ENCODE measurements at regions not wholly inside any gene's neighbourhood (a gene's known extent, or its start where the extent isn't known, plus 50 kb on each side); places are given as distances from the start of the nearest gene placed in this dataset.

- H3K27me3 ChIP-seq (ENCODE audit: control insufficient read depth in 2 of 2, insufficient read depth in 2 of 2, low read length in 2 of 2) = no peaks in the 10 kb centered on the region
- no peaks in the 10 kb centered on the region for H3K9me3 ChIP-seq (replicated peaks; ENCODE audit: control insufficient read depth, insufficient read depth, low read depth, low read length)
- H3K4me1 ChIP-seq (replicated peaks in 1 of 2; ENCODE audit: control insufficient read depth in 2 of 2, insufficient read depth in 2 of 2, low read length in 2 of 2) = peaks cover 3 to 52% of the 10 kb centered on the region in 2 experiments; a peak in 4 of 5 replicates
- no peaks in the 10 kb centered on the region for H3K36me3 ChIP-seq (ENCODE audit: control insufficient read depth, insufficient read depth, low read length)
- no peak for DNase-seq (ENCODE audit: extremely low read depth in 1 of 4, low spot score in 3 of 4)
- no peak overlapping the region for H3K4me2 ChIP-seq (ENCODE audit: insufficient read depth, low read length)
- TF ChIP-seq PHF8 (IDR thresholded peaks at IDR 0.05; ENCODE audit: borderline replicate concordance, low read length) (no peak), ZKSCAN1 (IDR thresholded peaks at IDR 0.05; ENCODE audit: low read depth, low read length) (peak; percentile 87; the same call in 1 of the 2 replicates), CTBP1 (IDR thresholded peaks at IDR 0.05; ENCODE audit: borderline replicate concordance) (peak; percentile 14; the same call in 1 of the 2 replicates), ZNF121 (CRISPR knock-in tag; conservative IDR thresholded peaks at IDR 0.05) (no peak), NR4A1 (CRISPR knock-in tag; IDR thresholded peaks at IDR 0.05) (0 out of 2 replicates have a peak, but pooled peaks have one; percentile 20), NR4A1 (tag; IDR thresholded peaks at IDR 0.05) (no peak), GATA2 (CRISPR knock-in tag; IDR thresholded peaks at IDR 0.05) (peak; percentile 44; the same call in 1 of the 2 replicates), SMARCA4 (IDR thresholded peaks at IDR 0.05) (peak; percentile 33; the same call in 1 of the 2 replicates), KLF6 (CRISPR knock-in tag; IDR thresholded peaks at IDR 0.05; ENCODE audit: borderline replicate concordance) (0 out of 2 replicates have a peak, but pooled peaks have one; percentile 13)
- TF ChIP-seq, protein P1, sequence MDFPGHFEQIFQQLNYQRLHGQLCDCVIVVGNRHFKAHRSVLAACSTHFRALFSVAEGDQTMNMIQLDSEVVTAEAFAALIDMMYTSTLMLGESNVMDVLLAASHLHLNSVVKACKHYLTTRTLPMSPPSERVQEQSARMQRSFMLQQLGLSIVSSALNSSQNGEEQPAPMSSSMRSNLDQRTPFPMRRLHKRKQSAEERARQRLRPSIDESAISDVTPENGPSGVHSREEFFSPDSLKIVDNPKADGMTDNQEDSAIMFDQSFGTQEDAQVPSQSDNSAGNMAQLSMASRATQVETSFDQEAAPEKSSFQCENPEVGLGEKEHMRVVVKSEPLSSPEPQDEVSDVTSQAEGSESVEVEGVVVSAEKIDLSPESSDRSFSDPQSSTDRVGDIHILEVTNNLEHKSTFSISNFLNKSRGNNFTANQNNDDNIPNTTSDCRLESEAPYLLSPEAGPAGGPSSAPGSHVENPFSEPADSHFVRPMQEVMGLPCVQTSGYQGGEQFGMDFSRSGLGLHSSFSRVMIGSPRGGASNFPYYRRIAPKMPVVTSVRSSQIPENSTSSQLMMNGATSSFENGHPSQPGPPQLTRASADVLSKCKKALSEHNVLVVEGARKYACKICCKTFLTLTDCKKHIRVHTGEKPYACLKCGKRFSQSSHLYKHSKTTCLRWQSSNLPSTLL (IDR thresholded peaks at IDR 0.05) = no peak
- TF ChIP-seq, protein P2, sequence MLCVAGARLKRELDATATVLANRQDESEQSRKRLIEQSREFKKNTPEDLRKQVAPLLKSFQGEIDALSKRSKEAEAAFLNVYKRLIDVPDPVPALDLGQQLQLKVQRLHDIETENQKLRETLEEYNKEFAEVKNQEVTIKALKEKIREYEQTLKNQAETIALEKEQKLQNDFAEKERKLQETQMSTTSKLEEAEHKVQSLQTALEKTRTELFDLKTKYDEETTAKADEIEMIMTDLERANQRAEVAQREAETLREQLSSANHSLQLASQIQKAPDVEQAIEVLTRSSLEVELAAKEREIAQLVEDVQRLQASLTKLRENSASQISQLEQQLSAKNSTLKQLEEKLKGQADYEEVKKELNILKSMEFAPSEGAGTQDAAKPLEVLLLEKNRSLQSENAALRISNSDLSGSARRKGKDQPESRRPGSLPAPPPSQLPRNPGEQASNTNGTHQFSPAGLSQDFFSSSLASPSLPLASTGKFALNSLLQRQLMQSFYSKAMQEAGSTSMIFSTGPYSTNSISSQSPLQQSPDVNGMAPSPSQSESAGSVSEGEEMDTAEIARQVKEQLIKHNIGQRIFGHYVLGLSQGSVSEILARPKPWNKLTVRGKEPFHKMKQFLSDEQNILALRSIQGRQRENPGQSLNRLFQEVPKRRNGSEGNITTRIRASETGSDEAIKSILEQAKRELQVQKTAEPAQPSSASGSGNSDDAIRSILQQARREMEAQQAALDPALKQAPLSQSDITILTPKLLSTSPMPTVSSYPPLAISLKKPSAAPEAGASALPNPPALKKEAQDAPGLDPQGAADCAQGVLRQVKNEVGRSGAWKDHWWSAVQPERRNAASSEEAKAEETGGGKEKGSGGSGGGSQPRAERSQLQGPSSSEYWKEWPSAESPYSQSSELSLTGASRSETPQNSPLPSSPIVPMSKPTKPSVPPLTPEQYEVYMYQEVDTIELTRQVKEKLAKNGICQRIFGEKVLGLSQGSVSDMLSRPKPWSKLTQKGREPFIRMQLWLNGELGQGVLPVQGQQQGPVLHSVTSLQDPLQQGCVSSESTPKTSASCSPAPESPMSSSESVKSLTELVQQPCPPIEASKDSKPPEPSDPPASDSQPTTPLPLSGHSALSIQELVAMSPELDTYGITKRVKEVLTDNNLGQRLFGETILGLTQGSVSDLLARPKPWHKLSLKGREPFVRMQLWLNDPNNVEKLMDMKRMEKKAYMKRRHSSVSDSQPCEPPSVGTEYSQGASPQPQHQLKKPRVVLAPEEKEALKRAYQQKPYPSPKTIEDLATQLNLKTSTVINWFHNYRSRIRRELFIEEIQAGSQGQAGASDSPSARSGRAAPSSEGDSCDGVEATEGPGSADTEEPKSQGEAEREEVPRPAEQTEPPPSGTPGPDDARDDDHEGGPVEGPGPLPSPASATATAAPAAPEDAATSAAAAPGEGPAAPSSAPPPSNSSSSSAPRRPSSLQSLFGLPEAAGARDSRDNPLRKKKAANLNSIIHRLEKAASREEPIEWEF (CRISPR knock-in tag; IDR thresholded peaks at IDR 0.05) = no peak
- H3K9ac ChIP-seq (ENCODE audit: insufficient read depth in 1 of 2, low read depth in 2 of 2, low read length in 2 of 2) = no peak overlapping the region; a peak in 1 of 4 replicates
- no peak overlapping the region for H3K4me3 ChIP-seq
- H3K79me2 ChIP-seq (ENCODE audit: control insufficient read depth, insufficient read depth, low read length) = no peaks in the 10 kb centered on the region
- no peak for FAIRE-seq
- no peak overlapping the region for H3K27ac ChIP-seq (ENCODE audit: extremely low read depth, low read depth, low read length)
- ChIA-PET CTCF (ENCODE audit: low intra/inter-chr PET ratio) (no interaction called here), POLR2A (interaction anchor here (0.6 to 2.1 kb wide), 3 partner anchors 14 to 29 kb away, joined by 3 to 5 read pairs (median 4); no protein-coding TSS in a partner anchor)
- intact Hi-C loops (cut with micrococcal nuclease) = loop anchor here (5.0 kb wide), 2 partner anchors 158 to 178 kb away; no protein-coding TSS in a partner anchor
- no peaks in the 10 kb centered on the region for H3K9me1 ChIP-seq (ENCODE audit: control insufficient read depth, insufficient read depth, low read length)
- no peak for ATAC-seq
- 88% methylated on average over 4 of the region's 4 CpGs for WGBS (ENCODE audit: insufficient coverage, low coverage, missing lambda C conversion rate)
- in situ Hi-C loops (cut with MboI) = no loop called here
- H2AFZ ChIP-seq (ENCODE audit: low read depth, low read length) = peak overlapping the region; percentile 70
- no peaks in the 10 kb centered on the region for H4K20me1 ChIP-seq (replicated peaks; ENCODE audit: control insufficient read depth, insufficient read depth, low read length)
- no TSS peak for BruUV-seq (replicated peaks)
These were observed 78.9 kb upstream of the BHLHE40 start for GRCh38 chr3:4900298-4900697.
